Upper lobe of right lung (tissue), 1 donor: ENCODE measurements at regions not wholly inside any gene's neighbourhood (a gene's known extent, or its start where the extent isn't known, plus 50 kb on each side); places are given as distances from the start of the nearest gene placed in this dataset.

Experiments used
- ATAC-seq: fragments of 200-7000 bp; cut with Tn5 transposase; one replicate; pipeline ENCODE4 v1.9.1; 2020; ENCODE audit warnings: mild to moderate bottlenecking, moderate library complexity
- DNase-seq: peaks from one replicate; pipeline ENCODE4 v3.0.0-alpha.2; 2020
- H3K27ac ChIP-seq: fragments of 200-600 bp; one replicate; pipeline ENCODE4 v1.8.0; 2022
- H3K27me3 ChIP-seq: fragments of 200-600 bp; one replicate; pipeline ENCODE4 v1.8.0; 2022; ENCODE audit warnings: mild to moderate bottlenecking
- H3K36me3 ChIP-seq: fragments of 200-600 bp; one replicate; pipeline ENCODE4 v1.8.0; 2022
- H3K4me1 ChIP-seq: fragments of 200-600 bp; one replicate; pipeline ENCODE4 v1.8.0; 2022
- H3K4me3 ChIP-seq: fragments of 200-600 bp; one replicate; pipeline ENCODE4 v1.8.0; 2022; ENCODE audit warnings: mild to moderate bottlenecking
- H3K9me3 ChIP-seq: fragments of 200-600 bp; one replicate; pipeline ENCODE4 v1.8.0; 2022
- intact Hi-C: fragments of 100-400 bp; cut with DNase I; formaldehyde crosslinking; loops from one replicate; pipeline ENCODE4 v1.11.0; 2022
- TF ChIP-seq, protein P1 (sequence below): fragments of 200-600 bp; IDR thresholded peaks from one replicate; pipeline ENCODE4 v1.8.0; 2022; ENCODE audit warnings: antibody characterized with exemption
- donor health status: DM: no; HTN: yes; CAD: no; lungs with severe emphysema.

GRCh38 chr21:14308234-14308633, 74.7 kb downstream of the HSPA13 start:
- intact Hi-C loops = no loop called here
- H3K9me3 ChIP-seq = no peaks in the 10 kb centered on the region
- no peaks in the 10 kb centered on the region for H3K27me3 ChIP-seq
- H3K4me1 ChIP-seq = no peaks in the 10 kb centered on the region
- no peaks in the 10 kb centered on the region for H3K36me3 ChIP-seq
- ATAC-seq (peak; percentile 49), DNase-seq (no peak)
- TF ChIP-seq, protein P1, sequence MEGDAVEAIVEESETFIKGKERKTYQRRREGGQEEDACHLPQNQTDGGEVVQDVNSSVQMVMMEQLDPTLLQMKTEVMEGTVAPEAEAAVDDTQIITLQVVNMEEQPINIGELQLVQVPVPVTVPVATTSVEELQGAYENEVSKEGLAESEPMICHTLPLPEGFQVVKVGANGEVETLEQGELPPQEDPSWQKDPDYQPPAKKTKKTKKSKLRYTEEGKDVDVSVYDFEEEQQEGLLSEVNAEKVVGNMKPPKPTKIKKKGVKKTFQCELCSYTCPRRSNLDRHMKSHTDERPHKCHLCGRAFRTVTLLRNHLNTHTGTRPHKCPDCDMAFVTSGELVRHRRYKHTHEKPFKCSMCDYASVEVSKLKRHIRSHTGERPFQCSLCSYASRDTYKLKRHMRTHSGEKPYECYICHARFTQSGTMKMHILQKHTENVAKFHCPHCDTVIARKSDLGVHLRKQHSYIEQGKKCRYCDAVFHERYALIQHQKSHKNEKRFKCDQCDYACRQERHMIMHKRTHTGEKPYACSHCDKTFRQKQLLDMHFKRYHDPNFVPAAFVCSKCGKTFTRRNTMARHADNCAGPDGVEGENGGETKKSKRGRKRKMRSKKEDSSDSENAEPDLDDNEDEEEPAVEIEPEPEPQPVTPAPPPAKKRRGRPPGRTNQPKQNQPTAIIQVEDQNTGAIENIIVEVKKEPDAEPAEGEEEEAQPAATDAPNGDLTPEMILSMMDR = no peak
- no peak overlapping the region for H3K27ac ChIP-seq
- no peak overlapping the region for H3K4me3 ChIP-seq

- ATAC-seq (no peak), DNase-seq (no peak)
- TF ChIP-seq, protein P1 = no peak
- no peak overlapping the region for H3K4me3 ChIP-seq
- no peaks in the 10 kb centered on the region for H3K4me1 ChIP-seq
- H3K27me3 ChIP-seq = no peaks in the 10 kb centered on the region
- H3K27ac ChIP-seq = no peak overlapping the region
- no peaks in the 10 kb centered on the region for H3K36me3 ChIP-seq
- H3K9me3 ChIP-seq = no peaks in the 10 kb centered on the region
- intact Hi-C loops = no loop called here
Observed at GRCh38 chr21:14306126-14306907, 76.6 kb downstream of the HSPA13 start.

DNA sequence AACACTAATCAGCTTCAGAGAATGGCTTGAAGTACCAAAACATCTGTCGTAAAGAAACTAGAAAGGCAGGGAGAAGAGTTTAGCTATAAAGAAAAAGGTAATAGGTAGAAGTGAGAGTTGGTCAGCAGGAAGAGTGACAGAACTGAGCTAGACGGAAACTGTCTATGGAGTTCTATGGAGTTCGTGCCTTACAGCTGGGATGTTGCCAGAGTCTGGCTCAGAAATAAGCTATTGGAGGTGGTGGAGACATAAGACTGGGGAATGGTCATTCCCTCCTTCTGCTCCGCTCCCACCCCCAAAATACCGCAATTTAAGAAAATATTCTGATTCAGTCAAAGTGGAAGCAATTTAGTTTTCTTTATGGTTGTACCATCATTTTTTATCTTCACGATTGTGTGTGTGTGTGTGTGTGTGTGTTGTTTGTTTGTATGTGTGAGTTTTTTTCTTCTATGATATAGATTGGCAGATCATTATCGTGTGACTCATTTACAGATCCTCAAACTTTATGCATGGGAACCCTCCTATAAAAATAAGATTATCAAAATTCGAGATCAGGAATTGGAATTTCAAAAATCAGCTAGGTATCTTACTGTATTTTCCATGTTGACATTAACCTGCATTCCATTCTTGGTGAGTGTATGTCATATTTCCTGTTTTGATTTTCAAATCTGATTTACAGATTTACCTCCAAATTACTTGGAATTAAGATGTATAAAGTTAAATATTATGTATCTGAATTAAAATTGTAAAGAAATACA, 79.0 kb downstream of the HSPA13 start:
- ATAC-seq = no peak
- H3K4me3 ChIP-seq = no peak overlapping the region
- H3K27me3 ChIP-seq = no peaks in the 10 kb centered on the region
- intact Hi-C loops = no loop called here
- no peak overlapping the region for H3K27ac ChIP-seq
- DNase-seq = no peak
- H3K4me1 ChIP-seq = no peaks in the 10 kb centered on the region
- H3K36me3 ChIP-seq = no peaks in the 10 kb centered on the region
- H3K9me3 ChIP-seq = no peaks in the 10 kb centered on the region
- TF ChIP-seq, protein P1 = no peak

DNA sequence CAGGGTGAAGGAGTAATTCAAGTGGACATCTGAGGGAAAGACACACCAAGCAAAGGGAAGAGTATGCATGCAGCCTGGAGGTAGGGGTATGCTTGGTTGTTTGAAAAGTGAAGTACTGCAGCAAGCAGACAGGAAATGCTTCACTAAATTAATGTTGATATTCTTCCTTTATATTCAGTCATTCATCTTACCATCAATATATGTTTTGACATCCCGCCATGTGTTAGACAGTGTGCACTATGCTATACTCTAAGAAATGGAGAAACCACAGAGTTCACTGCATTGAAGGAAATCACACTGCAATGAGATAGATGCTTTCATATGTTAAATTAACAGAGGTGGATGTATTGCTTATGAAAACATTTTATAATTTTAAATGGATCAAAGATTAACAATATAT, 82.9 kb downstream of the HSPA13 start:
- Histone ChIP-seq H3K4me3 (no peak overlapping the region), H3K9me3 (no peaks in the 10 kb centered on the region), H3K27me3 (no peaks in the 10 kb centered on the region), H3K27ac (no peak overlapping the region), H3K4me1 (no peaks in the 10 kb centered on the region), H3K36me3 (no peaks in the 10 kb centered on the region)
- intact Hi-C loops = no loop called here
- TF ChIP-seq, protein P1 = no peak
- ATAC-seq (no peak), DNase-seq (no peak)

GRCh38 chr21:14290576-14290975, 74.6 kb downstream of the RBM11 start:
- intact Hi-C loops = no loop called here
- Histone ChIP-seq H3K4me1 (no peaks in the 10 kb centered on the region), H3K4me3 (no peak overlapping the region), H3K27ac (no peak overlapping the region), H3K36me3 (no peaks in the 10 kb centered on the region), H3K9me3 (no peaks in the 10 kb centered on the region), H3K27me3 (no peaks in the 10 kb centered on the region)
- DNase-seq (no peak), ATAC-seq (no peak)
- TF ChIP-seq, protein P1 = no peak
